ENCODE measurements at regions not wholly inside any gene's neighbourhood (a gene's known extent, or its start where the extent isn't known, plus 50 kb on each side); places are given as distances from the start of the nearest gene placed in this dataset.

GRCh38 chrX:38880296-38880854 is 79.1 kb downstream of the MID1IP1 start:
- TF ChIP-seq REST (IDR thresholded peaks at IDR 0.05; ENCODE audit: low read depth), result no peak
- TF ChIP-seq EGR1 (IDR thresholded peaks at IDR 0.05), result no peak
- no peak for TF ChIP-seq NFIC (IDR thresholded peaks at IDR 0.05)

GRCh38 chrX:38881066-38881465 is 79.8 kb downstream of the MID1IP1 start:
- TF ChIP-seq MAX (IDR thresholded peaks at IDR 0.05) (no peak), RAD21 (IDR thresholded peaks at IDR 0.05; ENCODE audit: low read depth) (no peak), TEAD4 (IDR thresholded peaks at IDR 0.05) (no peak)

- TF ChIP-seq REST (IDR thresholded peaks at IDR 0.05; ENCODE audit: low read depth) (no peak), MAX (IDR thresholded peaks at IDR 0.05) (no peak), CREB1 (IDR thresholded peaks at IDR 0.05; ENCODE audit: low read depth) (no peak), TCF12 (IDR thresholded peaks at IDR 0.05; ENCODE audit: low read depth) (no peak), FOXM1 (IDR thresholded peaks at IDR 0.05; ENCODE audit: borderline replicate concordance, low read depth) (no peak), TEAD4 (IDR thresholded peaks at IDR 0.05) (no peak), CEBPB (IDR thresholded peaks at IDR 0.05) (no peak), NFIC (IDR thresholded peaks at IDR 0.05) (no peak), ZBTB7A (IDR thresholded peaks at IDR 0.05; ENCODE audit: low read depth) (no peak), RAD21 (IDR thresholded peaks at IDR 0.05; ENCODE audit: low read depth) (no peak), YY1 (IDR thresholded peaks at IDR 0.05; ENCODE audit: low read depth) (no peak), USF1 (IDR thresholded peaks at IDR 0.05) (no peak), EGR1 (IDR thresholded peaks at IDR 0.05) (no peak), EP300 (IDR thresholded peaks at IDR 0.05; ENCODE audit: borderline replicate concordance) (no peak), TAF1 (IDR thresholded peaks at IDR 0.05; ENCODE audit: low read depth) (no peak)
These were observed 80.5 kb downstream of the MID1IP1 start for GRCh38 chrX:38881727-38882126.

GRCh38 chrX:38882894-38883626 is 81.8 kb downstream of the MID1IP1 start:
- no peak for TF ChIP-seq YY1 (IDR thresholded peaks at IDR 0.05; ENCODE audit: low read depth)

- no peak for TF ChIP-seq EGR1 (IDR thresholded peaks at IDR 0.05)
- TF ChIP-seq RAD21 (IDR thresholded peaks at IDR 0.05; ENCODE audit: low read depth), result no peak
- no peak for TF ChIP-seq YY1 (IDR thresholded peaks at IDR 0.05; ENCODE audit: low read depth)
- no peak for TF ChIP-seq EP300 (IDR thresholded peaks at IDR 0.05; ENCODE audit: borderline replicate concordance)
- no peak for TF ChIP-seq USF1 (IDR thresholded peaks at IDR 0.05)
- no peak for TF ChIP-seq ZBTB7A (IDR thresholded peaks at IDR 0.05; ENCODE audit: low read depth)
- no peak for TF ChIP-seq MAX (IDR thresholded peaks at IDR 0.05)
- TF ChIP-seq CREB1 (IDR thresholded peaks at IDR 0.05; ENCODE audit: low read depth), result no peak
- TF ChIP-seq TEAD4 (IDR thresholded peaks at IDR 0.05), result no peak
- TF ChIP-seq NFIC (IDR thresholded peaks at IDR 0.05), result no peak
- no peak for TF ChIP-seq CEBPB (IDR thresholded peaks at IDR 0.05)
- no peak for TF ChIP-seq TCF12 (IDR thresholded peaks at IDR 0.05; ENCODE audit: low read depth)
- TF ChIP-seq REST (IDR thresholded peaks at IDR 0.05; ENCODE audit: low read depth), result no peak
- no peak for TF ChIP-seq FOXM1 (IDR thresholded peaks at IDR 0.05; ENCODE audit: borderline replicate concordance, low read depth)
- TF ChIP-seq TAF1 (IDR thresholded peaks at IDR 0.05; ENCODE audit: low read depth), result no peak
These were observed 84.9 kb downstream of the MID1IP1 start for GRCh38 chrX:38886112-38886511.

All from Ishikawa (cell line).